K562 (cell line): ENCODE measurements at regions not wholly inside any gene's neighbourhood (a gene's known extent, or its start where the extent isn't known, plus 50 kb on each side); places are given as distances from the start of the nearest gene placed in this dataset.
A peak's percentile ranks its signal among the peaks of the same experiment; 100 is the strongest.

Experiments used
- ATF7 ChIP-seq: fragments of 450-650 bp; IDR thresholded peaks from 2 replicates; pipeline ENCODE4 v1.7.1; 2014; ENCODE audit warnings: mild to moderate bottlenecking, moderate library complexity
- FOXJ2 ChIP-seq: fragments of 200-800 bp; sonication (Bioruptor generic); IDR thresholded peaks from 2 replicates; pipeline ENCODE4 v1.6.1; 2016; ENCODE audit warnings: missing genetic modification characterization, missing compliant biosample characterization
- HDAC1 ChIP-seq, 2 experiments: fragments of 450-650 bp; IDR thresholded peaks; 2 replicates each; pipeline ENCODE4 v1.6.1; 2016 to 2017; ENCODE audit warnings: inconsistent platforms in 1 of 2, mild to moderate bottlenecking in 1 of 2, moderate library complexity in 1 of 2
- HSF4 ChIP-seq: fragments of 250-450 bp; sonication (Bioruptor Pico); IDR thresholded peaks from 2 replicates; pipeline ENCODE4 v2.1.2; 2022; ENCODE audit warnings: mild to moderate bottlenecking, moderate library complexity, borderline replicate concordance
- KLF6 ChIP-seq: fragments of 250-450 bp; sonication (Bioruptor Pico); IDR thresholded peaks from 2 replicates; pipeline ENCODE4 v1.4.0; 2020; ENCODE audit warnings: mild to moderate bottlenecking, moderate library complexity, borderline replicate concordance
- MTF1 ChIP-seq: fragments of 250-450 bp; sonication (Bioruptor Pico); IDR thresholded peaks from 2 replicates; pipeline ENCODE4 v1.9.0; 2021; ENCODE audit warnings: moderate library complexity, mild to moderate bottlenecking, inconsistent platforms, borderline replicate concordance
- NFATC3 ChIP-seq: fragments of 450-650 bp; IDR thresholded peaks from 2 replicates; pipeline ENCODE4 v1.6.1; 2017; ENCODE audit warnings: mild to moderate bottlenecking
- NFXL1 ChIP-seq: fragments of 450-650 bp; formaldehyde crosslinking; IDR thresholded peaks from 2 replicates; pipeline ENCODE4 v1.4.0; 2021; ENCODE audit warnings: mild to moderate bottlenecking
- PHB2 ChIP-seq: fragments of 450-650 bp; IDR thresholded peaks from 2 replicates; pipeline ENCODE4 v1.6.1; 2017; ENCODE audit warnings: low read depth
- POLR2H ChIP-seq: IDR thresholded peaks from 2 replicates; pipeline ENCODE4 v1.6.1; 2016; ENCODE audit warnings: missing genetic modification characterization, low read depth, mild to moderate bottlenecking, control low read depth, missing compliant biosample characterization, moderate library complexity
- SMAD3 ChIP-seq: fragments of 450-650 bp; formaldehyde crosslinking; conservative IDR thresholded peaks from 2 replicates; pipeline ENCODE4 v1.4.0; 2020; ENCODE audit warnings: mild to moderate bottlenecking
- SMARCC2 ChIP-seq: fragments of 450-650 bp; IDR thresholded peaks from 2 replicates; pipeline ENCODE4 v1.6.1; 2017; ENCODE audit warnings: antibody characterized with exemption, moderate library complexity, mild to moderate bottlenecking, low read depth
- TCF7 ChIP-seq: sonication (generic); IDR thresholded peaks from 2 replicates; pipeline ENCODE4 v1.6.1; 2016; ENCODE audit warnings: antibody characterized with exemption, borderline replicate concordance
- TEAD4 ChIP-seq, 2 experiments: sonication (generic) in 1 of 2; formaldehyde crosslinking in 1 of 2; IDR thresholded peaks; 2 replicates each; pipeline versions ENCODE4 v1.6.1 to v1.8.0; 2012 to 2022; ENCODE audit warnings: borderline replicate concordance in 1 of 2, inconsistent platforms in 1 of 2, low read length in 1 of 2, mild to moderate bottlenecking in 1 of 2, missing genetic modification reagents in 1 of 2
- THAP7 ChIP-seq: fragments of 250-450 bp; sonication (Bioruptor Pico); IDR thresholded peaks from 2 replicates; pipeline ENCODE4 v1.5.0; 2021
- THRA ChIP-seq: fragments of 450-650 bp; IDR thresholded peaks from 2 replicates; pipeline ENCODE4 v1.6.1; 2017; ENCODE audit warnings: mild to moderate bottlenecking, moderate library complexity
- TOE1 ChIP-seq, 2 experiments: fragments of 450-650 bp in 1 of 2; sonication (generic) in 1 of 2; formaldehyde crosslinking in 1 of 2; IDR thresholded peaks; 2 replicates each; pipeline versions ENCODE4 v1.7.1 to v1.8.0; 2016 to 2022; ENCODE audit warnings: borderline replicate concordance in 2 of 2, mild to moderate bottlenecking in 2 of 2, antibody characterized with exemption in 1 of 2, inconsistent platforms in 1 of 2, low read depth in 1 of 2, missing genetic modification reagents in 1 of 2, moderate library complexity in 1 of 2
- ZBTB33 ChIP-seq: sonication (generic); formaldehyde crosslinking; IDR thresholded peaks from 2 replicates; pipeline ENCODE4 v1.8.1; 2023; ENCODE audit warnings: mild to moderate bottlenecking, missing genetic modification reagents
- ZBTB8A ChIP-seq: fragments of 450-650 bp; IDR thresholded peaks from 2 replicates; pipeline ENCODE4 v1.6.1; 2018; ENCODE audit warnings: mild to moderate bottlenecking, moderate library complexity; ENCODE audit not compliant: partially characterized antibody
- ZNF217 ChIP-seq: sonication (generic); formaldehyde crosslinking; IDR thresholded peaks from 2 replicates; pipeline ENCODE4 v1.8.0; 2022; ENCODE audit warnings: mild to moderate bottlenecking, missing genetic modification reagents
- ZNF398 ChIP-seq: fragments of 250-450 bp; sonication (Bioruptor Pico); IDR thresholded peaks from 2 replicates; pipeline ENCODE4 v1.8.0; 2021; ENCODE audit warnings: moderate library complexity, mild to moderate bottlenecking, inconsistent platforms
- ZNF586 ChIP-seq: fragments of 450-650 bp; formaldehyde crosslinking; conservative IDR thresholded peaks from 2 replicates; pipeline ENCODE4 v1.4.0; 2020; ENCODE audit warnings: mild to moderate bottlenecking, moderate library complexity

GRCh38 chr10:21020545-21020944 lies 123.4 kb upstream of the NEBL start (continued):
- TF ChIP-seq ZBTB33 (CRISPR knock-in tag) (no peak), THAP7 (CRISPR knock-in tag) (no peak), ATF7 (0 out of 2 replicates have a peak, but pooled peaks have one; percentile 17), TCF7 (no peak), FOXJ2 (tag) (no peak), THRA (no peak), NFATC3 (no peak), HDAC1 (IDR thresholded peaks at IDR 0.05) (no peak), ZBTB8A (no peak), ZNF398 (CRISPR knock-in tag) (no peak), KLF6 (CRISPR knock-in tag) (no peak), ZNF217 (CRISPR knock-in tag) (no peak), NFXL1 (CRISPR knock-in tag) (no peak), SMAD3 (no peak), SMARCC2 (no peak), HSF4 (no peak), MTF1 (CRISPR knock-in tag) (no peak), PHB2 (no peak), ZNF586 (CRISPR knock-in tag) (no peak), TOE1 (IDR thresholded peaks at IDR 0.05; ENCODE audit: borderline replicate concordance) (0 out of 2 replicates have a peak, but pooled peaks have one; percentile 26), TOE1 (CRISPR knock-in tag; IDR thresholded peaks at IDR 0.05; ENCODE audit: borderline replicate concordance, low read depth) (no peak), TEAD4 (IDR thresholded peaks at IDR 0.05; ENCODE audit: low read length) (peak; percentile 58), TEAD4 (CRISPR knock-in tag; IDR thresholded peaks at IDR 0.05; ENCODE audit: borderline replicate concordance) (no peak), POLR2H (tag) (no peak)
